ENCODE measurements at regions not wholly inside any gene's neighbourhood (a gene's known extent, or its start where the extent isn't known, plus 50 kb on each side); places are given as distances from the start of the nearest gene placed in this dataset.

DNA sequence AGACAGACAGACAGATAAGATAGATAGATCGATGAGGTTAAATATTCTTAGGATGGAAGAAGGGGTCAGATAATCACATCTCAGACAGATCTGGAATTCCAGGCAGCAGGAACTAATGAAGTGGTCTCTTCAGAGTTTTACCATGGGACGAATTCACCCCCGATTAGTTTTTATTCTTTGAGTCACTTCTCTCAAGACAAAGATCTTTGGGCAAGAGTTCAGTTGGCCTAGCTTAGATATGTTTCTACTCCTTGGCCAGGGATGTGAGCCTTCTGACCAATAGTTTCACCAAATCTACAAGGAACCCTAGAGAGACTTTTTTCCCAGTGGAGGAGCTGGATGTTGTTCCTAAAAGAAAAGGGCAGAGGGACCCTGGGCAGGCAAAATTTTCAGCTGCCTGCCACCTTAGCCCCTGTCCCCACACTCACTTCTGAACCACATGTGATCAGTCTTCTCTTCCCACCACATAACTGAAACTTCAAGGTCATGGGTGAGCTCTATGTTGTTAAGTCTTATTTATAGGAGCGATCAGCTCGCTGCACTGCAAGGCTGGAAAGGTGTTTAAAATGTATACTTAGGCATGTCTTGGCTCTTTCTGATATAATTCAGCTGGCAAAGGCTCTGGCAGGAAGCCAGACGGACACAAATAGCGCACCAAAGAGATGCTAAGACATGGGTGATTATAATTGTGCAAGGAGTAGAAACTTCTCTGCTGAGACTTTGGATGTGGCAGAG lies 132.9 kb downstream of the PALM2AKAP2 start (continued):
- TF ChIP-seq FOXM1 (IDR thresholded peaks at IDR 0.05; ENCODE audit: low read depth, low read length) (no peak), STAT1 (conservative IDR thresholded peaks at IDR 0.05) (no peak), CREM (IDR thresholded peaks at IDR 0.05; ENCODE audit: low read depth) (0 out of 2 replicates have a peak, but pooled peaks have one; percentile 47), CBFB (IDR thresholded peaks at IDR 0.05; ENCODE audit: low read depth) (no peak), RCOR1 (conservative IDR thresholded peaks at IDR 0.05; ENCODE audit: low read depth, low read length) (no peak), ASH2L (IDR thresholded peaks at IDR 0.05; ENCODE audit: borderline replicate concordance, low read depth) (no peak), NFYB (IDR thresholded peaks at IDR 0.05; ENCODE audit: insufficient read depth, low read depth, low read length) (no peak), WRNIP1 (IDR thresholded peaks at IDR 0.05; ENCODE audit: borderline replicate concordance, low read depth, low read length) (no peak), SUPT20H (IDR thresholded peaks at IDR 0.05; ENCODE audit: borderline replicate concordance, control insufficient read depth, low read depth, low read length) (no peak), BCL11A (IDR thresholded peaks at IDR 0.05; ENCODE audit: low read depth, low read length) (no peak), HDAC6 (IDR thresholded peaks at IDR 0.05; ENCODE audit: unreplicated experiment) (no peak), NR2C2 (IDR thresholded peaks at IDR 0.05; ENCODE audit: borderline replicate concordance, control insufficient read depth, insufficient read length, low read depth) (no peak), MEF2B (IDR thresholded peaks at IDR 0.05; ENCODE audit: partially characterized antibody, poor library complexity, severe bottlenecking) (no peak), EED (IDR thresholded peaks at IDR 0.05; ENCODE audit: low read depth) (peak; percentile 65), YBX1 (IDR thresholded peaks at IDR 0.05) (no peak), BHLHE40 (IDR thresholded peaks at IDR 0.05; ENCODE audit: borderline replicate concordance in 1 of 2, low read depth in 2 of 2, low read length in 1 of 2) (peak; percentile 23 to 50; a peak in 3 of 4 replicates), SREBF2 (IDR thresholded peaks at IDR 0.05; ENCODE audit: low read length) (no peak), POLR2A (IDR thresholded peaks at IDR 0.05; ENCODE audit: low read depth, low read length) (no peak), BMI1 (IDR thresholded peaks at IDR 0.05; ENCODE audit: borderline replicate concordance) (no peak), SMARCA5 (IDR thresholded peaks at IDR 0.05) (no peak)
- TF ChIP-seq, protein P1, sequence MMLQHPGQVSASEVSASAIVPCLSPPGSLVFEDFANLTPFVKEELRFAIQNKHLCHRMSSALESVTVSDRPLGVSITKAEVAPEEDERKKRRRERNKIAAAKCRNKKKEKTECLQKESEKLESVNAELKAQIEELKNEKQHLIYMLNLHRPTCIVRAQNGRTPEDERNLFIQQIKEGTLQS (IDR thresholded peaks at IDR 0.05; ENCODE audit: borderline replicate concordance, extremely low read depth, low read depth, low read length) = no peak
- TF ChIP-seq, protein P2, sequence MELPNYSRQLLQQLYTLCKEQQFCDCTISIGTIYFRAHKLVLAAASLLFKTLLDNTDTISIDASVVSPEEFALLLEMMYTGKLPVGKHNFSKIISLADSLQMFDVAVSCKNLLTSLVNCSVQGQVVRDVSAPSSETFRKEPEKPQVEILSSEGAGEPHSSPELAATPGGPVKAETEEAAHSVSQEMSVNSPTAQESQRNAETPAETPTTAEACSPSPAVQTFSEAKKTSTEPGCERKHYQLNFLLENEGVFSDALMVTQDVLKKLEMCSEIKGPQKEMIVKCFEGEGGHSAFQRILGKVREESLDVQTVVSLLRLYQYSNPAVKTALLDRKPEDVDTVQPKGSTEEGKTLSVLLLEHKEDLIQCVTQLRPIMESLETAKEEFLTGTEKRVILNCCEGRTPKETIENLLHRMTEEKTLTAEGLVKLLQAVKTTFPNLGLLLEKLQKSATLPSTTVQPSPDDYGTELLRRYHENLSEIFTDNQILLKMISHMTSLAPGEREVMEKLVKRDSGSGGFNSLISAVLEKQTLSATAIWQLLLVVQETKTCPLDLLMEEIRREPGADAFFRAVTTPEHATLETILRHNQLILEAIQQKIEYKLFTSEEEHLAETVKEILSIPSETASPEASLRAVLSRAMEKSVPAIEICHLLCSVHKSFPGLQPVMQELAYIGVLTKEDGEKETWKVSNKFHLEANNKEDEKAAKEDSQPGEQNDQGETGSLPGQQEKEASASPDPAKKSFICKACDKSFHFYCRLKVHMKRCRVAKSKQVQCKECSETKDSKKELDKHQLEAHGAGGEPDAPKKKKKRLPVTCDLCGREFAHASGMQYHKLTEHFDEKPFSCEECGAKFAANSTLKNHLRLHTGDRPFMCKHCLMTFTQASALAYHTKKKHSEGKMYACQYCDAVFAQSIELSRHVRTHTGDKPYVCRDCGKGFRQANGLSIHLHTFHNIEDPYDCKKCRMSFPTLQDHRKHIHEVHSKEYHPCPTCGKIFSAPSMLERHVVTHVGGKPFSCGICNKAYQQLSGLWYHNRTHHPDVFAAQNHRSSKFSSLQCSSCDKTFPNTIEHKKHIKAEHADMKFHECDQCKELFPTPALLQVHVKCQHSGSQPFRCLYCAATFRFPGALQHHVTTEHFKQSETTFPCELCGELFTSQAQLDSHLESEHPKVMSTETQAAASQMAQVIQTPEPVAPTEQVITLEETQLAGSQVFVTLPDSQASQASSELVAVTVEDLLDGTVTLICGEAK (IDR thresholded peaks at IDR 0.05; ENCODE audit: borderline replicate concordance) = no peak
- TF ChIP-seq, protein P3, sequence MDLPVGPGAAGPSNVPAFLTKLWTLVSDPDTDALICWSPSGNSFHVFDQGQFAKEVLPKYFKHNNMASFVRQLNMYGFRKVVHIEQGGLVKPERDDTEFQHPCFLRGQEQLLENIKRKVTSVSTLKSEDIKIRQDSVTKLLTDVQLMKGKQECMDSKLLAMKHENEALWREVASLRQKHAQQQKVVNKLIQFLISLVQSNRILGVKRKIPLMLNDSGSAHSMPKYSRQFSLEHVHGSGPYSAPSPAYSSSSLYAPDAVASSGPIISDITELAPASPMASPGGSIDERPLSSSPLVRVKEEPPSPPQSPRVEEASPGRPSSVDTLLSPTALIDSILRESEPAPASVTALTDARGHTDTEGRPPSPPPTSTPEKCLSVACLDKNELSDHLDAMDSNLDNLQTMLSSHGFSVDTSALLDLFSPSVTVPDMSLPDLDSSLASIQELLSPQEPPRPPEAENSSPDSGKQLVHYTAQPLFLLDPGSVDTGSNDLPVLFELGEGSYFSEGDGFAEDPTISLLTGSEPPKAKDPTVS (IDR thresholded peaks at IDR 0.05; ENCODE audit: low read depth, low read length) = no peak
- TF ChIP-seq, protein P4, sequence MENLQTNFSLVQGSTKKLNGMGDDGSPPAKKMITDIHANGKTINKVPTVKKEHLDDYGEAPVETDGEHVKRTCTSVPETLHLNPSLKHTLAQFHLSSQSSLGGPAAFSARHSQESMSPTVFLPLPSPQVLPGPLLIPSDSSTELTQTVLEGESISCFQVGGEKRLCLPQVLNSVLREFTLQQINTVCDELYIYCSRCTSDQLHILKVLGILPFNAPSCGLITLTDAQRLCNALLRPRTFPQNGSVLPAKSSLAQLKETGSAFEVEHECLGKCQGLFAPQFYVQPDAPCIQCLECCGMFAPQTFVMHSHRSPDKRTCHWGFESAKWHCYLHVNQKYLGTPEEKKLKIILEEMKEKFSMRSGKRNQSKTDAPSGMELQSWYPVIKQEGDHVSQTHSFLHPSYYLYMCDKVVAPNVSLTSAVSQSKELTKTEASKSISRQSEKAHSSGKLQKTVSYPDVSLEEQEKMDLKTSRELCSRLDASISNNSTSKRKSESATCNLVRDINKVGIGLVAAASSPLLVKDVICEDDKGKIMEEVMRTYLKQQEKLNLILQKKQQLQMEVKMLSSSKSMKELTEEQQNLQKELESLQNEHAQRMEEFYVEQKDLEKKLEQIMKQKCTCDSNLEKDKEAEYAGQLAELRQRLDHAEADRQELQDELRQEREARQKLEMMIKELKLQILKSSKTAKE (IDR thresholded peaks at IDR 0.05; ENCODE audit: low read depth, poor library complexity, severe bottlenecking) = peak; percentile 18
